NT2/D1 (cell line): ENCODE measurements at regions not wholly inside any gene's neighbourhood (a gene's known extent, or its start where the extent isn't known, plus 50 kb on each side); places are given as distances from the start of the nearest gene placed in this dataset.

Experiments
- SUZ12 ChIP-seq: IDR thresholded peaks from 2 replicates; pipeline ENCODE4 v1.6.1; 2011; ENCODE audit not compliant: insufficient read length, insufficient read depth; ENCODE audit errors: extremely low read depth
- YY1 ChIP-seq: IDR thresholded peaks from 2 replicates; pipeline ENCODE4 v1.6.1; 2011; ENCODE audit not compliant: insufficient read length, insufficient read depth
- ZNF274 ChIP-seq: IDR thresholded peaks from 2 replicates; pipeline ENCODE4 v1.6.1; 2011; ENCODE audit warnings: mild to moderate bottlenecking, low read depth, low read length

DNA sequence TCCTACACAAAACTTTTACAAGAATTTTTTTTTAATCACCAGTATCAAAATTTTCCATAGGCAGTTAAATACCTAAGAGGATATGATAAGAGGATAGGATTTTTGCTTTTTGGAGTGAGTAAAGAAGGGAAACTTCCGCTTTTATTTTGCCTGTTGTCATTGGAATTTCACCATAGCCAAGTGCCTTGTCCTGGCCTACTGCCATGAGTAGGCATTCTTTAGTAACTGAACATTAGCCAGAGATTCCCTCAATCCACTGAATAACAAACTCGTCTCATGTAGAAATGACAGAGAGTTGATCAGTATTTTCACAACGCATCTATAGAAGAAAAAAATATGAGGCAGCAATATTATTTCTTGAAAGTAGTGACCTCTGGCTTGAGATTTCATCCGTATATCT lies 289.6 kb upstream of the ADAMTSL1 start:
- TF ChIP-seq YY1, result no peak
- no peak for TF ChIP-seq ZNF274
- no peak for TF ChIP-seq SUZ12
